ENCODE measurements at regions not wholly inside any gene's neighbourhood (a gene's known extent, or its start where the extent isn't known, plus 50 kb on each side); places are given as distances from the start of the nearest gene placed in this dataset.

DNA sequence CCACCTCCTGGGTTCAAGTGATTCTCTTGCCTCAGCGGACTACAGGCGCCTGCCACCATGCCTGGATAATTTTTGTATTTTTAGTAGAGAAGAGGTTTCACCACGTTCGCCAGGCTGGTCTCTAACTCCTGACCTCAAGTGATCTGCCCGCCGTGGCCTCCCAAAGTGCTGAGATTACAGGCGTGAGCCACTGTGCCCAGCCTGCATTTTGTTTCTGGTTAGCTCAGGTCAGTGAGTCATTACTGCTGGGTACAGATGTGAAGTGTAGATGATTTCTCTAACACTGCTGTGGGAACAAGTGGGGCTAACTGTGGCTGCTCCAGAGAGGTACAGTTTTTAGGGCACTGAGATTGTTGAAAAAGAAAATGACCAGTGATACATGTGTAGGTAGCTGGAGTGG lies 188.6 kb downstream of the PRL start:
- Histone ChIP-seq H3K4ac (ENCODE audit: low read depth, low read length) (no peak overlapping the region), H3K27me3 (ENCODE audit: insufficient read depth, low read length) (no peaks in the 10 kb centered on the region), H4K91ac (ENCODE audit: low read depth, low read length) (no peak overlapping the region), H2BK5ac (ENCODE audit: low read depth, low read length, poor library complexity) (no peak overlapping the region), H3K9ac (ENCODE audit: low read length) (no peak overlapping the region), H3K9me3 (ENCODE audit: insufficient read depth, low read depth, low read length) (no peaks in the 10 kb centered on the region), H3K4me2 (ENCODE audit: low read length) (no peak overlapping the region), H3K4me3 (ENCODE audit: low read depth, low read length) (no peak overlapping the region), H3K23ac (ENCODE audit: low read length) (no peak overlapping the region), H2BK120ac (ENCODE audit: insufficient read depth, low read length, poor library complexity) (no peak overlapping the region), H3K14ac (ENCODE audit: low read length) (no peak overlapping the region), H3K79me1 (ENCODE audit: low read length) (no peaks in the 10 kb centered on the region), H3K18ac (ENCODE audit: low read length) (no peak overlapping the region), H4K8ac (ENCODE audit: low read depth, low read length) (no peak overlapping the region), H2BK12ac (ENCODE audit: low read length) (no peak overlapping the region), H4K12ac (ENCODE audit: low read depth, low read length) (no peak overlapping the region), H3K27ac (ENCODE audit: low read depth, low read length) (no peak overlapping the region), H3K79me2 (ENCODE audit: control insufficient read depth, insufficient read depth, low read length, poor library complexity) (no peaks in the 10 kb centered on the region), H2AFZ (ENCODE audit: insufficient read depth, low read length, poor library complexity) (no peak overlapping the region), H2AK5ac (ENCODE audit: low read length) (no peak overlapping the region), H3K36me3 (ENCODE audit: control insufficient read depth in 1 of 2, insufficient read depth in 2 of 2, low read length in 2 of 2) (peaks cover 0 to 3% of the 10 kb centered on the region in 2 experiments), H3K4me1 (ENCODE audit: control insufficient read depth in 1 of 2, insufficient read depth in 2 of 2, low read length in 2 of 2) (no peaks in the 10 kb centered on the region)
- DNase-seq: no peak
- no CpG with 5 or more reads among the region's 7 CpGs for WGBS (ENCODE audit: extremely low coverage, insufficient coverage, insufficient read length)

DNA sequence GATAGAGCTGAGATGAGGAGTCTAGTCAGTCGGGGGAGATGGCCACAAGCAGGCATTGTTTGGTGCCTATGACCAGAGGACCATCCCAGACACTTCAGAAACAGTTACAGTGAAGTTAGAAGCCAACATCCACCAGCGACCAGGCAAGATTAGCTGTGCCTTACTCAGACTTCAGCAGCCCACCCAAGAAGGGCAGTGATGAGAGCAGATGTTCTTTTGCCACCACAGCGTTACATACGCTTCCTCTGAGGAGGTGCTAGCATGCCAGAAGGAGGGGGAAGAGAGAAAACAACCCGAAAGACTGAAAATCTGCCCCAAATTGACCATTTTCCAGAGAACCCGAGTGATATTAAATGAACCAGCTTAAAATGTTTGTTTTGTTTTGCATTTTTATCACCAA lies 186.8 kb downstream of the PRL start:
- Histone ChIP-seq H3K23ac (ENCODE audit: low read length) (no peak overlapping the region), H3K18ac (ENCODE audit: low read length) (peak overlapping the region; percentile 46), H3K79me2 (ENCODE audit: control insufficient read depth, insufficient read depth, low read length, poor library complexity) (no peaks in the 10 kb centered on the region), H2BK5ac (ENCODE audit: low read depth, low read length, poor library complexity) (no peak overlapping the region), H3K9me3 (ENCODE audit: insufficient read depth, low read depth, low read length) (no peaks in the 10 kb centered on the region), H2AFZ (ENCODE audit: insufficient read depth, low read length, poor library complexity) (no peak overlapping the region), H3K36me3 (ENCODE audit: control insufficient read depth in 1 of 2, insufficient read depth in 2 of 2, low read length in 2 of 2) (peaks cover 0 to 3% of the 10 kb centered on the region in 2 experiments), H3K14ac (ENCODE audit: low read length) (no peak overlapping the region), H4K8ac (ENCODE audit: low read depth, low read length) (no peak overlapping the region), H4K91ac (ENCODE audit: low read depth, low read length) (no peak overlapping the region), H4K12ac (ENCODE audit: low read depth, low read length) (no peak overlapping the region), H3K27ac (ENCODE audit: low read depth, low read length) (no peak overlapping the region), H3K4ac (ENCODE audit: low read depth, low read length) (no peak overlapping the region), H3K79me1 (ENCODE audit: low read length) (no peaks in the 10 kb centered on the region), H3K4me1 (ENCODE audit: control insufficient read depth in 1 of 2, insufficient read depth in 2 of 2, low read length in 2 of 2) (no peaks in the 10 kb centered on the region), H2BK12ac (ENCODE audit: low read length) (no peak overlapping the region), H3K9ac (ENCODE audit: low read length) (no peak overlapping the region), H2BK120ac (ENCODE audit: insufficient read depth, low read length, poor library complexity) (no peak overlapping the region), H3K4me2 (ENCODE audit: low read length) (no peak overlapping the region), H3K27me3 (ENCODE audit: insufficient read depth, low read length) (no peaks in the 10 kb centered on the region), H3K4me3 (ENCODE audit: low read depth, low read length) (no peak overlapping the region), H2AK5ac (ENCODE audit: low read length) (no peak overlapping the region)
- DNase-seq: no peak
- no CpG with 5 or more reads among the region's 6 CpGs for WGBS (ENCODE audit: extremely low coverage, insufficient coverage, insufficient read length)

DNA sequence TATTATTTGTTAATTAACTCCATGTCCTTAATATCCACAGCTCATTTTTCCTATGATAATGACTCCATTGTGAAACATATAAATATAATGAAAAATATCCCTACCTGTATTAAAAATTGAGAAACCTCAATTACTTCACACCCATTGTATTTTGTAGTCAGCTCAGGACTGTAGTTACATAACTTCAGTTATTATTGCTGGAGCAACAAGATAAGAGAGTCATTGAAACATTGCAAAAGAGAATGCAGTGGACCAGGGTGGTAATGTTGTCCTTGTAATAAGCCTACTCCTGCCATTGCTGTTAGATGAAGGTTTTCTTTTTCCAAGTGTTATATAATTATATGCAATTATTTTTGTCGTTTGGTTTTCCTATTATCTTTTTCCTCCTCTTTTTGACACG lies 184.4 kb downstream of the PRL start:
- Histone ChIP-seq H2BK120ac (ENCODE audit: insufficient read depth, low read length, poor library complexity) (no peak overlapping the region), H3K18ac (ENCODE audit: low read length) (no peak overlapping the region), H4K91ac (ENCODE audit: low read depth, low read length) (no peak overlapping the region), H4K8ac (ENCODE audit: low read depth, low read length) (no peak overlapping the region), H3K4me3 (ENCODE audit: low read depth, low read length) (no peak overlapping the region), H4K12ac (ENCODE audit: low read depth, low read length) (no peak overlapping the region), H3K79me2 (ENCODE audit: control insufficient read depth, insufficient read depth, low read length, poor library complexity) (no peaks in the 10 kb centered on the region), H2BK12ac (ENCODE audit: low read length) (no peak overlapping the region), H3K14ac (ENCODE audit: low read length) (no peak overlapping the region), H2AFZ (ENCODE audit: insufficient read depth, low read length, poor library complexity) (no peak overlapping the region), H3K27ac (ENCODE audit: low read depth, low read length) (no peak overlapping the region), H3K79me1 (ENCODE audit: low read length) (no peaks in the 10 kb centered on the region), H3K4me1 (ENCODE audit: control insufficient read depth in 1 of 2, insufficient read depth in 2 of 2, low read length in 2 of 2) (no peaks in the 10 kb centered on the region), H3K4me2 (ENCODE audit: low read length) (no peak overlapping the region), H3K27me3 (ENCODE audit: insufficient read depth, low read length) (no peaks in the 10 kb centered on the region), H3K9me3 (ENCODE audit: insufficient read depth, low read depth, low read length) (no peaks in the 10 kb centered on the region), H3K36me3 (ENCODE audit: control insufficient read depth in 1 of 2, insufficient read depth in 2 of 2, low read length in 2 of 2) (peaks cover 0 to 3% of the 10 kb centered on the region in 2 experiments), H3K9ac (ENCODE audit: low read length) (no peak overlapping the region), H2BK5ac (ENCODE audit: low read depth, low read length, poor library complexity) (no peak overlapping the region), H3K4ac (ENCODE audit: low read depth, low read length) (no peak overlapping the region), H3K23ac (ENCODE audit: low read length) (no peak overlapping the region), H2AK5ac (ENCODE audit: low read length) (no peak overlapping the region)
- peak in 1 of 2 donors; percentile 71 for DNase-seq
- WGBS (ENCODE audit: extremely low coverage, insufficient coverage, insufficient read length): no CpG with 5 or more reads among the region's 2 CpGs

DNA sequence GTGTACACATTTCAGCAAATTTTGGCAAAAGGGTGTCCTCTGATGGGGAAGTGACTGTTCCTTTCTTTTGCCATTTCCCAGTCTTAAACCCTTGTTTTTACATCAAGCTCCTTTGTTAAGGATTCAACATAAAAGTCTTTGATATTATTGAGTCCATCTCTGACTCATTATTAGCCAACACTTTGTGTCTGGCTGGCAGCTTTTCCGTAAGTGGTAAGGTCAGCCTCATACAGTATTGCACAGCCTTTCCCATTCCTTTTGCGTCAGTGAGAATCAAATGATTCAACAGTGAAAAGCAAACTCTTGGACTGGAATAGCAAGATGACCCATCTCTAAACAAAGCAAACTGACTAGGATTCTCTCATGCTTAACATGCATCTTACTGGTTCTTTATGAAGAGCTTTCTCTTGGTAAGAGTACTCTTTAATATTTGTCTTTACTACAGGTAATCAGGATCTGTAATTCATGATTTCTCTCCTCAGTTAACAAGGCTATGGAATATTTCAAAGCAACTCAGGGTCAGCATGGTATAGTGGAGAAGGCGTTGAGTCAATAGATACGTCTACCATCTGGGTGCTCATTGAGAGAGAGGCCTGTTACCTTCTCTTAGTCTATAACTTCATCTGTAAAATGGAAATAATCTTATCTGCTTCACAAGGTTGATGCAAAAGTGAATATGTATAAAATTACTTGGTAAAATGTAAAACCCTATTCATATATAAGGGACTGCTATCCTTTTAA lies 183.6 kb downstream of the PRL start:
- Histone ChIP-seq H2AFZ (ENCODE audit: insufficient read depth, low read length, poor library complexity) (no peak overlapping the region), H3K4ac (ENCODE audit: low read depth, low read length) (no peak overlapping the region), H3K23ac (ENCODE audit: low read length) (no peak overlapping the region), H4K91ac (ENCODE audit: low read depth, low read length) (no peak overlapping the region), H3K4me2 (ENCODE audit: low read length) (no peak overlapping the region), H3K27ac (ENCODE audit: low read depth, low read length) (no peak overlapping the region), H2BK120ac (ENCODE audit: insufficient read depth, low read length, poor library complexity) (no peak overlapping the region), H3K9me3 (ENCODE audit: insufficient read depth, low read depth, low read length) (no peaks in the 10 kb centered on the region), H3K79me1 (ENCODE audit: low read length) (no peaks in the 10 kb centered on the region), H2BK5ac (ENCODE audit: low read depth, low read length, poor library complexity) (no peak overlapping the region), H2AK5ac (ENCODE audit: low read length) (no peak overlapping the region), H3K79me2 (ENCODE audit: control insufficient read depth, insufficient read depth, low read length, poor library complexity) (no peaks in the 10 kb centered on the region), H3K4me1 (ENCODE audit: control insufficient read depth in 1 of 2, insufficient read depth in 2 of 2, low read length in 2 of 2) (no peaks in the 10 kb centered on the region), H3K14ac (ENCODE audit: low read length) (no peak overlapping the region), H3K27me3 (ENCODE audit: insufficient read depth, low read length) (no peaks in the 10 kb centered on the region), H3K18ac (ENCODE audit: low read length) (no peak overlapping the region), H3K36me3 (ENCODE audit: control insufficient read depth in 1 of 2, insufficient read depth in 2 of 2, low read length in 2 of 2) (peaks cover 0 to 3% of the 10 kb centered on the region in 2 experiments), H4K12ac (ENCODE audit: low read depth, low read length) (no peak overlapping the region), H4K8ac (ENCODE audit: low read depth, low read length) (no peak overlapping the region), H3K9ac (ENCODE audit: low read length) (no peak overlapping the region), H3K4me3 (ENCODE audit: low read depth, low read length) (no peak overlapping the region), H2BK12ac (ENCODE audit: low read length) (no peak overlapping the region)
- WGBS (ENCODE audit: extremely low coverage, insufficient coverage, insufficient read length): no CpG with 5 or more reads among the region's 4 CpGs
- peak; percentile 31 to 54 for DNase-seq

Data from trophoblast cell (in vitro differentiated cells and primary cell).